ENCODE measurements at regions not wholly inside any gene's neighbourhood (a gene's known extent, or its start where the extent isn't known, plus 50 kb on each side); places are given as distances from the start of the nearest gene placed in this dataset.

DNA sequence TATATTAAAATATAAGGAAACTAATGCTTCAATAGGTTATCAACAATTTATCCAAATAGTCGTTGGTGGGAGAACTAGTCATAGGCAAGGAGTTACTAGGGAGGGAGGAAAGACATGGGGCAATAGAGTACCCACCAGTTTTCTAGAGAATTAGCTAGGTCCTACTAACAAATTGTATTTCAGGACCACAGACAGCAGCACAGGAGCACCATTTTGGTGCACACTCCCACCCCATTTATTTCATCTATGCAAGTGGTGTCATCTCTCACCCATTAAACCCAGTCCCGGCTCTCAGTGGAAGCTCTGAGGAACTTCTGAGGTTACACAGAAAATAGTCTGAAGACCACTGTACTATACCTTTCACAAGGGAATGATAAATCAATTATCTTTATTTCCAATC, 89.0 kb upstream of the BCAR3 start:
- H3K27ac ChIP-seq (ENCODE audit: low read depth, low read length) = no peak overlapping the region
- ChIA-PET POLR2A (no interaction called here), CTCF (no interaction called here)
- Mint-ChIP-seq H3K36me3 (no peaks in the 10 kb centered on the region), H3K4me3 (no peak overlapping the region), H3K4me1 (peaks cover 16 to 19% (median 18%) of the 10 kb centered on the region in 3 donors), H3K27me3 (peaks cover 3 to 4% of the 10 kb centered on the region in 2 donors), H3K27ac (no peak overlapping the region), H3K9me3 (no peaks in the 10 kb centered on the region)
- no peaks in the 10 kb centered on the region for H3K9me3 ChIP-seq (ENCODE audit: low read length)
- no peaks in the 10 kb centered on the region for H3K4me1 ChIP-seq (ENCODE audit: insufficient read depth, low read length)
- no peaks in the 10 kb centered on the region for H3K36me3 ChIP-seq (ENCODE audit: insufficient read depth, low read length)
- H3K27me3 ChIP-seq (ENCODE audit: insufficient read depth, low read length, poor library complexity, severe bottlenecking) = no peaks in the 10 kb centered on the region
- H3K4me3 ChIP-seq (ENCODE audit: low read length) = no peak overlapping the region
- DNase-seq = no peak

GRCh38 chr1:93769777-93770176, 88.1 kb upstream of the BCAR3 start:
- no peaks in the 10 kb centered on the region for H3K36me3 Mint-ChIP-seq
- no peaks in the 10 kb centered on the region for H3K9me3 ChIP-seq (ENCODE audit: low read length)
- H3K27me3 Mint-ChIP-seq = peaks cover 3 to 4% of the 10 kb centered on the region in 2 donors
- H3K4me1 Mint-ChIP-seq = peaks cover 16 to 19% (median 18%) of the 10 kb centered on the region in 3 donors
- no peak overlapping the region for H3K4me3 Mint-ChIP-seq
- CTCF ChIA-PET = no interaction called here
- no peaks in the 10 kb centered on the region for H3K4me1 ChIP-seq (ENCODE audit: insufficient read depth, low read length)
- POLR2A ChIA-PET = no interaction called here
- peak overlapping the region in 2 of 8 donors; percentile 14 to 47 for H3K27ac Mint-ChIP-seq
- no peaks in the 10 kb centered on the region for H3K9me3 Mint-ChIP-seq
- no peaks in the 10 kb centered on the region for H3K27me3 ChIP-seq (ENCODE audit: insufficient read depth, low read length, poor library complexity, severe bottlenecking)
- DNase-seq = no peak
- H3K4me3 ChIP-seq (ENCODE audit: low read length) = no peak overlapping the region
- no peaks in the 10 kb centered on the region for H3K36me3 ChIP-seq (ENCODE audit: insufficient read depth, low read length)
- no peak overlapping the region for H3K27ac ChIP-seq (ENCODE audit: low read depth, low read length)

GRCh38 chr1:93768380-93768863, 86.8 kb upstream of the BCAR3 start:
- Mint-ChIP-seq H3K36me3 (no peaks in the 10 kb centered on the region), H3K27ac (peak overlapping the region in 1 of 8 donors; percentile 43), H3K4me1 (peaks cover 16 to 23% (median 18%) of the 10 kb centered on the region in 3 donors), H3K27me3 (no peaks in the 10 kb centered on the region), H3K9me3 (no peaks in the 10 kb centered on the region), H3K4me3 (no peak overlapping the region)
- H3K27ac ChIP-seq (ENCODE audit: low read depth, low read length) = no peak overlapping the region
- no peak for DNase-seq
- H3K9me3 ChIP-seq (ENCODE audit: low read length) = no peaks in the 10 kb centered on the region
- H3K36me3 ChIP-seq (ENCODE audit: insufficient read depth, low read length) = no peaks in the 10 kb centered on the region
- CTCF ChIA-PET = no interaction called here
- POLR2A ChIA-PET = no interaction called here
- no peaks in the 10 kb centered on the region for H3K4me1 ChIP-seq (ENCODE audit: insufficient read depth, low read length)
- no peak overlapping the region for H3K4me3 ChIP-seq (ENCODE audit: low read length)
- H3K27me3 ChIP-seq (ENCODE audit: insufficient read depth, low read length, poor library complexity, severe bottlenecking) = no peaks in the 10 kb centered on the region

- Mint-ChIP-seq H3K4me3 (no peak overlapping the region), H3K9me3 (no peaks in the 10 kb centered on the region), H3K27ac (no peak overlapping the region), H3K4me1 (peaks cover 16 to 23% (median 18%) of the 10 kb centered on the region in 3 donors), H3K36me3 (no peaks in the 10 kb centered on the region), H3K27me3 (no peaks in the 10 kb centered on the region)
- Histone ChIP-seq H3K27me3 (ENCODE audit: insufficient read depth, low read length, poor library complexity, severe bottlenecking) (no peaks in the 10 kb centered on the region), H3K36me3 (ENCODE audit: insufficient read depth, low read length) (no peaks in the 10 kb centered on the region), H3K9me3 (ENCODE audit: low read length) (no peaks in the 10 kb centered on the region), H3K4me1 (ENCODE audit: insufficient read depth, low read length) (no peaks in the 10 kb centered on the region), H3K27ac (ENCODE audit: low read depth, low read length) (no peak overlapping the region), H3K4me3 (ENCODE audit: low read length) (no peak overlapping the region)
- no peak for DNase-seq
- CTCF ChIA-PET = no interaction called here
- POLR2A ChIA-PET = no interaction called here
These were observed 84.8 kb upstream of the BCAR3 start for GRCh38 chr1:93766451-93766850.

DNA sequence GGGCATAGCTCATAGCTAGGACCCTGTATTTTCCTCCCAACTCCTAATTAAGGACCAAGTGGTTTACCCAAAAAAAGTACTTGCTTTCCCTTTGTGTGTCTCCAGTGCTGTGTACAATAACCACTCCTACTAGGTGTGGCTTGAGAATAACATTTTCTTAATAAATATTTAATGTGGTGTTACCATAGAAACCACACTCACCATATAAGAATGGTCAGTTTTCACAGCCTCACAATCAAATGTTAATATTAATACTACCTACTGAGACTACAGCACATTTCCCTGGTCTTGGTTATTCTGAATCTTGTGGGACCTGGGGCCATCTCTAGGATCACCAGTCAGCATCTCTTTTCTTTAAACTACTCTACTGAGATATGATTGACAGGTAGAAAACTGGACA, 83.5 kb upstream of the BCAR3 start:
- Histone ChIP-seq H3K4me3 (ENCODE audit: low read length) (no peak overlapping the region), H3K9me3 (ENCODE audit: low read length) (no peaks in the 10 kb centered on the region), H3K27ac (ENCODE audit: low read depth, low read length) (no peak overlapping the region), H3K4me1 (ENCODE audit: insufficient read depth, low read length) (no peaks in the 10 kb centered on the region), H3K36me3 (ENCODE audit: insufficient read depth, low read length) (no peaks in the 10 kb centered on the region), H3K27me3 (ENCODE audit: insufficient read depth, low read length, poor library complexity, severe bottlenecking) (no peaks in the 10 kb centered on the region)
- DNase-seq = no peak
- ChIA-PET POLR2A (no interaction called here), CTCF (no interaction called here)
- no peaks in the 10 kb centered on the region for H3K27me3 Mint-ChIP-seq
- no peak overlapping the region for H3K27ac Mint-ChIP-seq
- no peaks in the 10 kb centered on the region for H3K36me3 Mint-ChIP-seq
- no peak overlapping the region for H3K4me3 Mint-ChIP-seq
- no peaks in the 10 kb centered on the region for H3K9me3 Mint-ChIP-seq
- peaks cover 16 to 25% (median 18%) of the 10 kb centered on the region in 3 donors for H3K4me1 Mint-ChIP-seq

- H3K4me1 Mint-ChIP-seq = peaks cover 20 to 32% (median 22%) of the 10 kb centered on the region in 3 donors
- Histone ChIP-seq H3K4me1 (ENCODE audit: insufficient read depth, low read length) (no peaks in the 10 kb centered on the region), H3K27ac (ENCODE audit: low read depth, low read length) (no peak overlapping the region), H3K9me3 (ENCODE audit: low read length) (no peaks in the 10 kb centered on the region), H3K36me3 (ENCODE audit: insufficient read depth, low read length) (no peaks in the 10 kb centered on the region), H3K4me3 (ENCODE audit: low read length) (no peak overlapping the region), H3K27me3 (ENCODE audit: insufficient read depth, low read length, poor library complexity, severe bottlenecking) (no peaks in the 10 kb centered on the region)
- no peaks in the 10 kb centered on the region for H3K27me3 Mint-ChIP-seq
- peak overlapping the region in 1 of 8 donors; percentile 0 for H3K27ac Mint-ChIP-seq
- H3K36me3 Mint-ChIP-seq = no peaks in the 10 kb centered on the region
- H3K4me3 Mint-ChIP-seq = no peak overlapping the region
- ChIA-PET POLR2A (no interaction called here), CTCF (no interaction called here)
- no peak for DNase-seq
- H3K9me3 Mint-ChIP-seq = no peaks in the 10 kb centered on the region
These were observed 82.7 kb upstream of the BCAR3 start for GRCh38 chr1:93764366-93764750.

GRCh38 chr1:93763704-93764365, 82.2 kb upstream of the BCAR3 start:
- H3K27me3 ChIP-seq (ENCODE audit: insufficient read depth, low read length, poor library complexity, severe bottlenecking) = no peaks in the 10 kb centered on the region
- Mint-ChIP-seq H3K27ac (peak overlapping the region in 1 of 8 donors; percentile 0), H3K4me3 (no peak overlapping the region), H3K9me3 (no peaks in the 10 kb centered on the region), H3K27me3 (no peaks in the 10 kb centered on the region), H3K4me1 (peaks cover 26 to 38% (median 28%) of the 10 kb centered on the region in 3 donors), H3K36me3 (no peaks in the 10 kb centered on the region)
- DNase-seq = no peak
- POLR2A ChIA-PET = no interaction called here
- H3K4me1 ChIP-seq (ENCODE audit: insufficient read depth, low read length) = no peaks in the 10 kb centered on the region
- CTCF ChIA-PET = no interaction called here
- H3K27ac ChIP-seq (ENCODE audit: low read depth, low read length) = no peak overlapping the region
- H3K36me3 ChIP-seq (ENCODE audit: insufficient read depth, low read length) = no peaks in the 10 kb centered on the region
- no peak overlapping the region for H3K4me3 ChIP-seq (ENCODE audit: low read length)
- no peaks in the 10 kb centered on the region for H3K9me3 ChIP-seq (ENCODE audit: low read length)

GRCh38 chr1:93758842-93759515, 77.3 kb upstream of the BCAR3 start:
- POLR2A ChIA-PET = no interaction called here
- Mint-ChIP-seq H3K4me3 (peak overlapping the region in 5 of 7 donors; percentile 0 to 64 (median 16)), H3K27ac (peak overlapping the region; percentile 25 to 91 (median 72)), H3K4me1 (peaks cover 16 to 22% (median 17%) of the 10 kb centered on the region in 3 donors), H3K9me3 (no peaks in the 10 kb centered on the region), H3K36me3 (no peaks in the 10 kb centered on the region), H3K27me3 (no peaks in the 10 kb centered on the region)
- CTCF ChIA-PET = no interaction called here
- Histone ChIP-seq H3K36me3 (ENCODE audit: insufficient read depth, low read length) (no peaks in the 10 kb centered on the region), H3K27ac (ENCODE audit: low read depth, low read length) (peak overlapping the region; percentile 8), H3K27me3 (ENCODE audit: insufficient read depth, low read length, poor library complexity, severe bottlenecking) (no peaks in the 10 kb centered on the region), H3K9me3 (ENCODE audit: low read length) (no peaks in the 10 kb centered on the region), H3K4me1 (ENCODE audit: insufficient read depth, low read length) (peaks cover 5% of the 10 kb centered on the region), H3K4me3 (ENCODE audit: low read length) (no peak overlapping the region)
- peak in 2 of 5 donors; percentile 6 to 20 for DNase-seq

All from CD8-positive, alpha-beta memory T cell (primary cell).